Ovary (tissue), 7 donors: ENCODE measurements at regions not wholly inside any gene's neighbourhood (a gene's known extent, or its start where the extent isn't known, plus 50 kb on each side); places are given as distances from the start of the nearest gene placed in this dataset.

Experiments
- DNase-seq, 5 donors: peaks; one replicate each; pipeline ENCODE4 v3.0.0-alpha.2; 2019 to 2020
- H3K27ac ChIP-seq, 2 donors: fragments of 200-600 bp; one replicate each; pipeline versions ENCODE4 v1.5.1 to v1.8.0; 2019 to 2022
- H3K27me3 ChIP-seq: fragments of 200-600 bp; one replicate; pipeline ENCODE4 v1.8.0; 2022
- H3K36me3 ChIP-seq: fragments of 200-600 bp; sonication (generic); one replicate; pipeline ENCODE4 v1.5.1; 2019
- H3K4me1 ChIP-seq: one replicate; pipeline ENCODE4 v1.8.1; 2013; ENCODE audit warnings: mild to moderate bottlenecking, moderate library complexity; ENCODE audit not compliant: insufficient read depth
- H3K4me3 ChIP-seq: fragments of 200-600 bp; sonication (generic); one replicate; pipeline ENCODE4 v1.5.1; 2017
- H3K9me3 ChIP-seq, 2 donors: fragments of 200-600 bp in 1 of 2; sonication (generic) in 1 of 2; one replicate each; pipeline versions ENCODE4 v1.5.1 to v1.8.1; 2013 to 2019; ENCODE audit warnings: mild to moderate bottlenecking in 1 of 2, moderate library complexity in 1 of 2
- EP300 ChIP-seq: sonication (generic); formaldehyde crosslinking; IDR thresholded peaks from one replicate; pipeline ENCODE4 v1.6.1; 2017; ENCODE audit warnings: antibody characterized with exemption
- POLR2A ChIP-seq: fragments of 450-650 bp; IDR thresholded peaks from one replicate; pipeline ENCODE4 v1.6.1; 2017; ENCODE audit warnings: antibody characterized with exemption, mild to moderate bottlenecking, moderate library complexity
- WGBS, 3 donors: extraction: QIAGEN DNeasy Blood & Tissue Kit in 1 of 3; methylation state at CpG; one replicate each; pipeline versions ENCODE4 v1.1.5 to v1.1.7; 2013 to 2017; 5-methylcytosine and 5-hydroxymethylcytosine counted together
- intact Hi-C, 4 donors: fragments of 100-400 bp; cut with DNase I; formaldehyde crosslinking; loops; one replicate each; pipeline versions ENCODE4 v1.11.0 to v1.15.1; 2022 to 2023
- TF ChIP-seq, protein P1 (sequence below), 3 donors: fragments of 450-650 bp in 2 of 3; fragments of 200-600 bp in 1 of 3; IDR thresholded peaks; one replicate each; pipeline versions ENCODE4 v1.5.1 to v1.8.0; 2016 to 2022; ENCODE audit warnings: antibody characterized with exemption in 3 of 3, mild to moderate bottlenecking in 1 of 3
- donor health status: DM: no; HTN: no; CAD: no; lungs with moderate emphysema.
- donor health status: DM: no; HTN: no; CAD: no.
- donor health status: Bipolar disorder and iron deficiency.
- donor health status: DM: no; HTN: no; CAD: no.
- donor health status: DM: yes; HTN: yes; CAD: no.

DNA sequence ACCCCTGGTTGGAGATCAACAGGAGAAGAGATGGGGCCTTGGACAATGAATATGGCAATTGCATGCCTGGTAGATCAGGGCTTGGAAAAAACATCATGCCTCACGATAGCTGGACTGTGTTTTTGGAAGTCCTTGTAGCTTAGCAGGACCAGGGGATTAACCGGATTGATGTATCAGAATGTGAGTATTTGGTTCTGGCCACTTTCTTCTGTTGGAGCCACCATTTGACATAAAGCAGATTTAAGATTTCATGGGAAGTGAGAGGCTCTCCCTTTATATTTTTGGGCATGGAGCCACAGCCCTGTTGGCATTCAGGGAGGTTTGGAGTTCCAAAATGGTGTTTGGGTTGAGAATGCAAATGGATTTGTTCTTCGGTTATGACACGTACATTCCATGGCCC, 424.7 kb upstream of the MAF start:
- intact Hi-C loops, result no loop called here
- DNase-seq, result no peak
- no peaks in the 10 kb centered on the region for H3K27me3 ChIP-seq
- peaks cover 2% of the 10 kb centered on the region for H3K4me1 ChIP-seq
- no peaks in the 10 kb centered on the region for H3K9me3 ChIP-seq
- H3K36me3 ChIP-seq, result no peaks in the 10 kb centered on the region
- H3K27ac ChIP-seq, result no peak overlapping the region
- no peak overlapping the region for H3K4me3 ChIP-seq
- WGBS, 3 donors, result 87 to 91% (median 90%) methylated on average over 4 of the region's 4 CpGs
- TF ChIP-seq EP300, result no peak
- TF ChIP-seq, protein P1, sequence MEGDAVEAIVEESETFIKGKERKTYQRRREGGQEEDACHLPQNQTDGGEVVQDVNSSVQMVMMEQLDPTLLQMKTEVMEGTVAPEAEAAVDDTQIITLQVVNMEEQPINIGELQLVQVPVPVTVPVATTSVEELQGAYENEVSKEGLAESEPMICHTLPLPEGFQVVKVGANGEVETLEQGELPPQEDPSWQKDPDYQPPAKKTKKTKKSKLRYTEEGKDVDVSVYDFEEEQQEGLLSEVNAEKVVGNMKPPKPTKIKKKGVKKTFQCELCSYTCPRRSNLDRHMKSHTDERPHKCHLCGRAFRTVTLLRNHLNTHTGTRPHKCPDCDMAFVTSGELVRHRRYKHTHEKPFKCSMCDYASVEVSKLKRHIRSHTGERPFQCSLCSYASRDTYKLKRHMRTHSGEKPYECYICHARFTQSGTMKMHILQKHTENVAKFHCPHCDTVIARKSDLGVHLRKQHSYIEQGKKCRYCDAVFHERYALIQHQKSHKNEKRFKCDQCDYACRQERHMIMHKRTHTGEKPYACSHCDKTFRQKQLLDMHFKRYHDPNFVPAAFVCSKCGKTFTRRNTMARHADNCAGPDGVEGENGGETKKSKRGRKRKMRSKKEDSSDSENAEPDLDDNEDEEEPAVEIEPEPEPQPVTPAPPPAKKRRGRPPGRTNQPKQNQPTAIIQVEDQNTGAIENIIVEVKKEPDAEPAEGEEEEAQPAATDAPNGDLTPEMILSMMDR (IDR thresholded peaks at IDR 0.05), result no peak
- no peak for TF ChIP-seq POLR2A

DNA sequence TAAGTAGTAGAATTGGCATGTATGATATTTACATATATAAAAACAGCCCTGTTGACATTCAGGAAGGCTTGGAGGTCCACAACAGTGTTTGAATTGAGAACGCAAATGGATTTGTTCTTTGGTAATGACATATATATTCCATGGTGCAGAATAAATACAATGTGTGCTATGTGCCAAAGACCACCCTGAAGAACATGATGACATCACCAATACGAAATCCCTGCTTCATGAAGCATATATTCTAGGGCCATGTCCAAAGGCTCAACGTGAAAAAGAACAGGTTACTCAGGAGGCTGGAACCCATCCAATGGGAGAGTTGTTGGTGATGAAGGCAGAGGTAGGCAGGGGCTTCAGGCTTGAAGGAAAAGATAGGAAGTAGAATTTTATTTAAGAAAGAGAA, 423.9 kb upstream of the MAF start:
- intact Hi-C loops, result no loop called here
- no peaks in the 10 kb centered on the region for H3K9me3 ChIP-seq
- no peak for DNase-seq
- H3K4me3 ChIP-seq, result no peak overlapping the region
- WGBS, 3 donors, result 83 to 92% (median 91%) methylated on average over 3 of the region's 3 CpGs
- no peak for TF ChIP-seq POLR2A
- H3K36me3 ChIP-seq, result no peaks in the 10 kb centered on the region
- no peaks in the 10 kb centered on the region for H3K4me1 ChIP-seq
- H3K27ac ChIP-seq, result no peak overlapping the region
- no peaks in the 10 kb centered on the region for H3K27me3 ChIP-seq

DNA sequence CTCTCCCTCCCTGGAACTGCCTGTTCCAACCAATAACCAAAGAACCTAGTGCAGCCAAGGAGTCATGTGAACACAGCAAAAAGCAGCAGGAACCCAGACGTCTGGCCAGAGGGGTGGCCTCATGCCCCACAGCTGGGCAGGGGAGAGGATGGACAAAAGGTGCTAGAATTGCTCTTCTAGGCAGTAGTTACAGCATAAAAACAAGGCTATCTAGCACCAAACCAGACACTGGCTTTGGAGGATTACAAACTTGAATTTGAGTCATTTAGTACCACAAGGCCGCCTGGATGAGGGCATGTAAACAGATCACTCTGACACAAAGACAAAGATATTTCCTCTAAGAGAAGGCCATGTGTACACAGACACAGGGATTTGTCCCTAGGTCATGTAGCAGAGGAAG, 423.3 kb upstream of the MAF start:
- H3K4me1 ChIP-seq, result no peaks in the 10 kb centered on the region
- no peak overlapping the region for H3K4me3 ChIP-seq
- 49 to 62% (median 51%) methylated on average over 2 of the region's 2 CpGs for WGBS, 3 donors
- no peak overlapping the region for H3K27ac ChIP-seq
- no peaks in the 10 kb centered on the region for H3K27me3 ChIP-seq
- no peaks in the 10 kb centered on the region for H3K9me3 ChIP-seq
- no peaks in the 10 kb centered on the region for H3K36me3 ChIP-seq
- DNase-seq, result no peak
- intact Hi-C loops, result no loop called here
- no peak for TF ChIP-seq EP300
- no peak for TF ChIP-seq POLR2A
- TF ChIP-seq, protein P1 (IDR thresholded peaks at IDR 0.05), result no peak

DNA sequence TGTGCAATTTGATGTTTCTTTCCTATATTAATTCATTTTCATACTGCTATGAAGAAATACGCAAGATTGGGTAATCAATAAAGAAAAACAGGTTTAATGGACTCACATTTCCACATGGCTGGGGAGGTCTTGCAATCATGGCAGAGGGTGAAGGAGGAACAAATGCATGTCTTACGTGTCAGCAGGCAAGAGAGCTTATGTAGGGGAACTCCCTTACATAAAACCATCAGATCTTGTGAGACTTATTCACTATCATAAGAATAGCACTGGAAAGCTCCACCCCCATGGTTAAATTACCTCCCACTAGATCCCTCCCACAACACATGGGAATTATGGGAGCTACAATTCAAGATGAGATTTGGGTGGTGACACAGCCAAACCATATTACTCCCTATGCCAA, 418.9 kb upstream of the MAF start:
- TF ChIP-seq, protein P1 (IDR thresholded peaks at IDR 0.05), result no peak
- no peak for TF ChIP-seq POLR2A
- no peaks in the 10 kb centered on the region for H3K9me3 ChIP-seq
- no peak for DNase-seq
- H3K4me1 ChIP-seq, result no peaks in the 10 kb centered on the region
- intact Hi-C loops, result no loop called here
- WGBS, 3 donors, result 49 to 98% (median 66%) methylated on average over 2 of the region's 2 CpGs
- no peak overlapping the region for H3K4me3 ChIP-seq
- no peak overlapping the region for H3K27ac ChIP-seq
- H3K36me3 ChIP-seq, result no peaks in the 10 kb centered on the region
- no peaks in the 10 kb centered on the region for H3K27me3 ChIP-seq

DNA sequence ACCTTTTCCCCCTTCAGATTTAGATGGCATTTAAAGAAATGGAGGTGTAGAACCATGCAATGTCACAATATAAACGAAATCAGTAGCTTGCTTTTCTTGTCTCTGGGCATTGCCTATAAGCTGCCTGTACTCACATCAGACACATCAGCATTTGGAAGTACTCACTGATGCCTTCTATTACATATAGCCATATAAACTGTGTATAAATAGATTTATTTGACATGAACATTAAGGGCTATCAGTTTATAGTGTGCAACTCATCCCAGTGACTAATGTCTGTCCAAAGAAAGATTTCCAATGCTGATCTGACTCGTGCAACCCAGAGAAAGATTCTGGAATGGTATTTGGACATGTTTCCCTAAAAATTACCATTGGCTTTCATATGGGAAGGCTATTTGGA, 417.9 kb upstream of the MAF start:
- Histone ChIP-seq H3K36me3 (no peaks in the 10 kb centered on the region), H3K4me3 (no peak overlapping the region), H3K27me3 (no peaks in the 10 kb centered on the region), H3K4me1 (no peaks in the 10 kb centered on the region), H3K9me3 (no peaks in the 10 kb centered on the region), H3K27ac (no peak overlapping the region)
- intact Hi-C loops, result no loop called here
- 72 to 80% (median 73%) methylated on average over 2 of the region's 2 CpGs for WGBS, 3 donors
- TF ChIP-seq, protein P1 (IDR thresholded peaks at IDR 0.05), result no peak
- TF ChIP-seq POLR2A (no peak), EP300 (no peak)
- DNase-seq, result no peak
